ENCODE measurements at regions not wholly inside any gene's neighbourhood (a gene's known extent, or its start where the extent isn't known, plus 50 kb on each side); places are given as distances from the start of the nearest gene placed in this dataset.

DNA sequence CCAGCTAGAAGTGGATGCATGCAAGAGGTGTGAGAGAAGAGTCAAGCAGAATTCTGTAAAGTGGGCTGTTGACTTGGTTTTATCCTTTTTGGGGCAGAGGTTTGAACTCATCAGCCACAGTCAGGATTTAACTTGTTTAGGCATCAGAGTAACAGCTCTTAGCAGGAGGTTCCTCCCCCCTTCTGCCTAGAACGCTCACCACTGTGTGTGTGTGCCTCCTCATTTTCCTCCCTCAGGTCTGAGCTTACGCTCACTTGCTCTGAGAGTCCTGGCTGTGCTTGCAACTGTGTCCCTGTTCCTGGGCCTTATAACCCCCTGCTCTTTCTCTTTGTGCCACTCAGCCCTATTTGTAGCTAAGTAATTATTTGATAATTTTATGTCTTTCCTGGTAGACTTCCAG, 167.9 kb downstream of the TMEM182 start:
- TF ChIP-seq POLR2A (IDR thresholded peaks at IDR 0.05; ENCODE audit: low read depth, low read length), result no peak
- FAIRE-seq, result no peak
- DNase-seq (ENCODE audit: insufficient read length, low spot score), result no peak

DNA sequence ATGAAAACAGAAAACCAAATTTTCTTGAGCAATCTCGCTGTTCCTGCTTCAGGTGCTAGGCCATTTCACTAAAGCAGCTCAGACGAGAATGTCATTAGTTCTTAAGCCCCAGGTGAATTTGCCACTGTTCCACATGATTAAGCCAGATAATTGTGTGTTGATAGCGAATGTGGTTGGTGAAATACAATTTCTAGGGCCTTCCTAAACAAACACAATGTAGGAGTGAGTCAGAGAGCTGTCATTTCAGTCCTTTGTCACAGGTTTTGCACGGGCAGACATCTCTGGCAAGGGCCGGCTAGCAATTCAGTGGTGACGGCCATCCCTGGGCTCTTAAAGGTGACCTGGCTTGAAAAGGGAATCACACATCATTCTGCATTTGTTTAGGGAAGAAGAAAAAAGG, 170.7 kb downstream of the TMEM182 start:
- DNase-seq (ENCODE audit: insufficient read length, low spot score) (no peak), FAIRE-seq (no peak)
- TF ChIP-seq POLR2A (IDR thresholded peaks at IDR 0.05; ENCODE audit: low read depth, low read length), result no peak

DNA sequence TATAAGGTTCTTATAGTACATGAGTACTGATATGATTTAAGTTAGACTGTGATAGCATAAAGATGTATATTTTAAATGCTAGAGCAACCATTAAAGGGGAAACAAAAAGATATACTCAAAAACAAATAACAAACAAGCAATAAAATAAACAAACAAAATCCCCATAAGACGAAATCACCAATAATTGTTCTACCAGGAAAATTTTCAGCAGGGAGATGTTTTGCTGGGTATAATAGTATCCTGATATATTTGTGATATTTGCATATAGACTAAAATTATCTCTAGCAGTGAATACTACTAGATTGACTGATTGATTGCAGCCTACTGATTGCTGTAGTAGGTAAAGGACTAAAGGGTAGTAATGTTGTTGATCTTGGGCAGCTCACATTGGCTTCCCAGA, 177.4 kb downstream of the TMEM182 start:
- TF ChIP-seq POLR2A (IDR thresholded peaks at IDR 0.05; ENCODE audit: low read depth, low read length), result no peak
- no peak for DNase-seq (ENCODE audit: insufficient read length, low spot score)
- no peak for FAIRE-seq

DNA sequence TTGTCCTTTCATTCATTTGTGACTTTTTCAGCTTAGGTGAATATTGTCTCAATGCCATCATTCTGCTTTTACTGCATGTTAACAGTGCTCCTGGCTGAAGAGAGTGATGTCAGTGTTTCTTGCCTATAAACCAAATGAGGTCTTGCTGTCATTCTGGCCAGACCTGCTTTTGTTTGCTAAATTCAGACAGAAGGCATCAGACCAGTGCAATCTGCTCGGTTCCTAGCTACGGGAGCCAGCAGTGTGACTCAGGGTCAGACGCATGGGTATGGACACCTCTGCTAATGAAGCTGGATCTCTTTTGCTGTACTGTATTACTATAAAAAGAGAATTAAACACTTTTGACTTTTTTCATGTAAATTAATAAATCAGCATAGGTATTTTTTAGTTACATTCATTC, 178.9 kb downstream of the TMEM182 start:
- no peak for FAIRE-seq
- TF ChIP-seq POLR2A (IDR thresholded peaks at IDR 0.05; ENCODE audit: low read depth, low read length), result no peak
- DNase-seq (ENCODE audit: insufficient read length, low spot score), result no peak

DNA sequence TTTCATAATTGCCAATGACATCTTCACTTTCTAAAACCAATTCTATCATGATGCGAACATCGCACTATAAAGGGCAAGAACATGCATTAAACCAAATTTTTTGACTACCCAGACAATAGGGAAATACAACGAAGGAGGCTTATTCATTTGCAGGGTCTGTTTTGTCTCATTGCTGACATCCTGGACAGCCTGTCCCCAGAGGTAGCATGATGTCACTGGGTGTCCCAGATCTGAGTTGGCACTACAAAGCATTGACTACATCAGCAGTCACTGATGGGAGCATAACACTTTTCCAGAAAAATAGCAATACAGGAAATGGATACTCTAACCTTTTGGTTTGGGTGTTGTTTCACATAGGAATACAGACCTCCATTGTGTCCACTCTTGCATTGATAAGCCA, 180.3 kb downstream of the TMEM182 start:
- no peak for TF ChIP-seq POLR2A (IDR thresholded peaks at IDR 0.05; ENCODE audit: low read depth, low read length)
- FAIRE-seq, result no peak

DNA sequence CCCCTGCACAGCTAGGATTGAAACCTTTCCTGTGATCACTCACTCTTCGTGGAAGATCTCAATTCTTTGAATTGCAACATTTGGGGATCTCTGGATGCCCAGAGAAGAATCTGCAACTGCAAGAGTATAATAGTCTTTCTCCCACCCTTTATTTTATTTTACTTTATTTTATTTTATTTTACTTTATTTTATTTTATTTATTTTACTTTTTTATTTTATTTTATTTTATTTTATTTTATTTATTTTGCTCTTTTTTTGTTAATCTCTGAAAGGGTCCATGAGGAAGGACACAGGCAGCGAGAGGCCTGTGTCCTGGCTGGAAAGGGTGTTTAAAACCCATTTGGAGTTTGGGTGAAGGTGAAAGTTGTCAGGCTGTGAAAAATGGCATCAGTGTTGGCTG, 181.4 kb downstream of the TMEM182 start:
- DNase-seq (ENCODE audit: insufficient read length, low spot score), result no peak
- TF ChIP-seq POLR2A (IDR thresholded peaks at IDR 0.05; ENCODE audit: low read depth, low read length), result no peak
- no peak for FAIRE-seq

More for the DNA sequence above, 180.3 kb downstream of the TMEM182 start:
- DNase-seq (ENCODE audit: insufficient read length, low spot score), result no peak

DNA sequence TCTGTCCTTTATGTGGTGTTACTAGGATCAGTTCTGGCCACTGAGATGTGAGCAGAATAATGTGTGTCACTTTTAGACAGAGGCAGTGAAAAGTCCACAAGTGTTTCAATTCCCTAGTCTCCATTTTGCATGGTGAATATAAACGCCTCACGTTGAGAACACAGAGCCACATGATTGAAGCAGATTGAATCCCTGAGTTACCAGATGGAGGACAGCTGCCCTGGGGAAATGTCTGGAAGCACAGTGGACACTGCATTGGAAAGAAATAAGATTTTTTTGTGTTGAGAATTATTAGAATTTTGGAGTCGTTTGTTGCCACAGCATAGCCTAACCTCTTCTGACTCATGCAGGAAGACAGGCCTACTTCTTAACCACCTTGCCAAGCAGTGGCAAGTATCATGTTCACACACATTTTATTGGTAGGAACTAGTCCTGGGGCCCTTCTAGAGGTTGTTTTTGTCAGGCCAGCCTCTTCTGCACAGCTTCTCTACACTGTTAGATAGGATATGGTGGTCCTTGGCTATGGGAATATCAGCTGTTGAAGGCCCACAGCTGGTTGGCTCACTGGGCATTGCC, 188.6 kb downstream of the TMEM182 start:
- no peak for FAIRE-seq
- TF ChIP-seq POLR2A (IDR thresholded peaks at IDR 0.05; ENCODE audit: low read depth, low read length), result no peak
- no peak for DNase-seq (ENCODE audit: insufficient read length, low spot score)

DNA sequence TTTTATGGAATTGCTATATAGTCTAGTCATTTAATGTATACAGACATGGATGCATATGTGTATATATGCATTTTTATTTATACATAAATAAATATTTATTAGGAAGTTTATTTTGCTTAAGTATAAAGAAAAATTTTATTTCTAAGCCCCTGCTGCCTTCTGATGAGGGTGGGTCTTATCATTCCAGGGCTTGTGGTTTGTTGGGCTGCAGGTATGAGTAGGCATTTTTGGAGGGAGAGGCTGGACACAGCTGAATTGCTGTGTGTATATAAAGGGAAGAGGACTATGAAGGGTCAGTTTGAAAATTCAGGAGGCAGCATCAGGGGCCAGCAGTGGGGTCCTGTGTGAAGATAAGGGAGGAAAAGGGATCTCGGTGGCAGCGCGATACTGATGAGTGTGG, 189.4 kb downstream of the TMEM182 start:
- FAIRE-seq, result no peak
- no peak for TF ChIP-seq POLR2A (IDR thresholded peaks at IDR 0.05; ENCODE audit: low read depth, low read length)
- no peak for DNase-seq (ENCODE audit: insufficient read length, low spot score)

DNA sequence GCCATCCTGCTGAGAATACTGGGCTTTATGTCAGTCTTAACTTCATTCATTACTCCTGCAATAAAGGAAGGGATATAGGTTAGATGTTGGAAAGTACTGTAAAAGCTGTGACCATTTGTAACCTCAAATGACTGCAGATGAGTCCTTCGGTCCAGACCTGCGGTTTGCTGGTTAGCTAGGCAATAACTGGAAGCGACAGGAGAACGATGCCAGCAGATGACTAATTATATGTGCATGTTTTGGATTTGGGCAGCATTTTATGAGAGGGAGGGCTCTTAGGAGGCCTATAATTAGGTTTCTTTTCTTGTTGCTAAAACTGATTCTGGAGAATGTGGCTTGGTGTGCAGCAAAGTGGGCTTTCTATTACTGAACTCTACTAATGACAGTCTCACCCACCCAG, 205.6 kb downstream of the TMEM182 start:
- no peak for FAIRE-seq
- no peak for TF ChIP-seq POLR2A (IDR thresholded peaks at IDR 0.05; ENCODE audit: low read depth, low read length)
- peak; percentile 12 for DNase-seq (ENCODE audit: insufficient read length, low spot score)

DNA sequence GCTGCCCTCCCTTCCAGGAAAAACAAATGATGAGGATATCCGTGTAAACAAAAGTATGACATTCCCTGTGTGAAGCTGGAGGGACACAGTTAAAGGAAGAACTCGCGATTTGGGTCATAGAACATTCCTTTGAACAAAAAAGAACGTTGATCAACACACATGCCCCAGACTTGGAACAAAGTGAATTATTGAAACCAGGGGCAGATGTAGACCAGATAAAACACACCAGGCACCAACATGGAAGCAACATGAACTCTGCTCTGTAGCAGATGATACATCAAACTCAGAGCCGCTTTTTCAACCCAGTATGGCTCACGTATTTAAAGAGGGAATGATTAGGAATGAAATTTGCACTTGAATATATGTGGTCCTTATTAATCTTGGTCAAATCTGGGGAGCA, 206.5 kb downstream of the TMEM182 start:
- FAIRE-seq (no peak), DNase-seq (ENCODE audit: insufficient read length, low spot score) (no peak)
- no peak for TF ChIP-seq POLR2A (IDR thresholded peaks at IDR 0.05; ENCODE audit: low read depth, low read length)

DNA sequence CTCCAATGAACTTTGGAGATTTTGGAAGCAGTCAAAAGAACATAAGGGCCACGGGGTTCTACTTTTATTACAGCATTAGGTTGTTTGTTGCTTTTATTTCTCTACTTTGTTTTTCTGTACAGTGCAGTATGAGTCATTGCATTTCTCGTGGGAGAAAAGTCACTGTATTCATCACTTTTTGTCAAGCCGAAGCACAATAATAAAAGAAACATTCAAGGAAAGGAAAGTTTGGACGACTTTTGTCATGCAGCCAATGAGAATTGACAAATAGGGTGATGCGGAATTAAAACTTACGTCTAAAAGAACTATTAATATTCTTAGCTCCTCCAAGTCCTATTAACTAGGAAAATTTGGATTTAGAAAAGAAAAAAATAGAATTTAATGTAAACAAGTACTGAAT, 209.9 kb downstream of the TMEM182 start:
- no peak for TF ChIP-seq POLR2A (IDR thresholded peaks at IDR 0.05; ENCODE audit: low read depth, low read length)
- FAIRE-seq, result no peak

DNA sequence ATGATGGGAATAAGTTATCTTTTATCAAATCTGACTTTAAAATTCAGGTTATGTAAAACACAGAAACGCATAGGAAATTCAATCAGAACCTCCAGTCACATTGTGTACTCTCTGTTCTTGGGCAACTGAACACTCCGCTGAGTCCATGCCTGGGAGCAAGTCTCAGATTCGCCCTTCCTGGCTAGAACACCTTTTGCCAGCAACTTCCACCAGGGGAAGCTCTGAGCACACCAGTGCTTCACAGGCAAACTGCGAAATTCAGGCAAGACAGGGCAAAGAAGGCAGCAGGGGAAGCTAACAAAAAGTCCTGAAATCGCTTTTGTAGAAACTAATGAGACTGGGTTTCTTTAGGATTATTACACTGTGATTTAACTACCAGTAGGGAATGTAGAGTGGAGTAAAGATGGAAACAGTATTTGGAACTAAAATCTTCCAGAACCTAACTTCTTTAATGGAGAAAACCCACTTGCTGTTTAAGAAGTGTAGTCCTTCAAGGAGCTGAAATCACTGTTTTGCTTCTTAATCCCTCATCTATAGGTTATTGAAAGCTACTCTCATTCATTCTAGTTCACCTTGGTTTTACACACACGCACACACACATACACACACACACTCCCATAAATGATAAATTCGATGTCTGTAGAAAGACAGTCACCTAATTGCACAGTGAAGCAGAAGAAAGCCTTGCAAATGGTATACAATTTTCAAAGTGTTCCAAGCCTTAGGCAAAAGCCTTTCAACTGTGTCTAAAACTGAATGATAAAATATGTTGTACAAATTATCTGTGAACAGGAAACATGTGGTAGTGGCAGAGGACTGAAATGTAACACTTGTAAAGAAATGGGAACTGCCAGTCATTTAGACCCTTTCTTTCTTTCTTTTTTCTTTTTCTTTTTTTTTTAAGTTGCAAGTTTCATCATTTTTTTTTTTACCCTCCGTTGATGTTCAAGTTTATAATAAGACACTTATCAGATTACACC, 214.5 kb downstream of the TMEM182 start:
- peak; percentile 5 for DNase-seq (ENCODE audit: insufficient read length, low spot score)
- no peak for FAIRE-seq
- TF ChIP-seq POLR2A (IDR thresholded peaks at IDR 0.05; ENCODE audit: low read depth, low read length), result no peak

More for the DNA sequence above, 209.9 kb downstream of the TMEM182 start:
- no peak for DNase-seq (ENCODE audit: insufficient read length, low spot score)

DNA sequence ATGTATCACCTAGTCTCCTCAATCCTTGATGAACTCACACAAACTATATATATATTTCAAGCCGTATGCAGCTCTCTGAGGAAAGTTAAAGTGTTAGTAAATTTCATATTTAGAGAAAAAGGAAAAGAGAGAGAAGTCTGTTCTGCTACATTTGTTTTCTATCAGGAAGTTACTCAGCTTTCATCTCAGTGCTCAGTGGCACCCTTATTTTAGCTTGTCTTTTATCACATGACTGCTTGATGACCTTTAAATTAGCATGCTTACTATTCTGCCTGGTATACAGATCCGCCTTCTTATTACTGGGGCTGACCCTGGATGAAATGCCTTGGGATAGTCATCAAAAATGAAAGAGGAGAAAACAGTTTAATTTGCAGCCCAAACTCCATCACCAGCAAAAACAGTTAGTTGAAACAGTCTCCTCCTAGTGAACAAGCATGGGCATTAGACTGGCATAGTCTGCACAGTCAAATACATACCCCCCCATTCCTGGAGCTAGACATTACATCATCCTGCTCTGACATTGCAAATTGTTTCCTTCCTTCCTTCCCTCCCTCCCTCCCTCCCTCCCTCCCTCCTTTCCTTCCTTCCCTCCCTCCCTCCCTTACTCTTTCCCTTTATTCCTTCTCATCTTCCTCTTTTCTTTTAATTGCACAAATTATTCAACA, 215.7 kb downstream of the TMEM182 start:
- TF ChIP-seq POLR2A (IDR thresholded peaks at IDR 0.05; ENCODE audit: low read depth, low read length), result no peak
- FAIRE-seq, result no peak
- DNase-seq (ENCODE audit: insufficient read length, low spot score), result no peak

DNA sequence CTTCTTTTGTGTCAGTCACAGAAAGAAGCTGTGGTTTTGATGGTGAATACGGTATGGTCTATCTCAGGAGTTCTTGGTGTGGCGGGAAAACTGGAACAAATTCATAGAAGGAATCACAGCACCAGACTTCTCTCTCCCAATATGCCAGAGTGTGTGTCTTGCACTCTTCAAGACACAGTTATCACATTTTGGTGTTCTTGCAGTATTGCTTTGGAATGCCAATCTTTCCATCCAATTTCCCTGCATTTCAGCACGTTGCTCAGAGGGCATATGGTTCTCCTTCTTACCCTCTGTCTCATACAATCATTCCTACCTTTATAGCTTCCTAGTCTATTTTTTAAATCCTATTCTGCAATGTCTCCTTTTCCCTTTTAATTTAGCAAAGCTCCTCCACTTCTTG, 216.3 kb downstream of the TMEM182 start:
- TF ChIP-seq POLR2A (IDR thresholded peaks at IDR 0.05; ENCODE audit: low read depth, low read length), result no peak
- DNase-seq (ENCODE audit: insufficient read length, low spot score) (no peak), FAIRE-seq (no peak)
